ENCODE measurements at regions not wholly inside any gene's neighbourhood (a gene's known extent, or its start where the extent isn't known, plus 50 kb on each side); places are given as distances from the start of the nearest gene placed in this dataset.

GRCh38 chr3:74303711-74304110 lies 310.7 kb downstream of the CNTN3 start:
- intact Hi-C loops (cut with DNase I): no loop called here
- Histone ChIP-seq H3K4me1 (no peaks in the 10 kb centered on the region), H3K27me3 (no peaks in the 10 kb centered on the region), H3K9me3 (no peaks in the 10 kb centered on the region), H3K27ac (no peak overlapping the region), H3K4me3 (no peak overlapping the region), H3K36me3 (no peaks in the 10 kb centered on the region)
- TF ChIP-seq CTCF (IDR thresholded peaks at IDR 0.05) (no peak), POLR2AphosphoS5 (IDR thresholded peaks at IDR 0.05; ENCODE audit: insufficient read depth in 1 of 2, low read depth in 1 of 2) (no peak), POLR2A (IDR thresholded peaks at IDR 0.05) (no peak)
- no peak for DNase-seq (ENCODE audit: extremely low spot score in 2 of 2)

GRCh38 chr3:74302969-74303368 lies 311.5 kb downstream of the CNTN3 start:
- TF ChIP-seq POLR2A (IDR thresholded peaks at IDR 0.05): no peak
- TF ChIP-seq CTCF (IDR thresholded peaks at IDR 0.05): no peak
- no peak for TF ChIP-seq POLR2AphosphoS5 (IDR thresholded peaks at IDR 0.05; ENCODE audit: insufficient read depth in 1 of 2, low read depth in 1 of 2)
- Histone ChIP-seq H3K36me3 (no peaks in the 10 kb centered on the region), H3K4me1 (no peaks in the 10 kb centered on the region), H3K4me3 (no peak overlapping the region), H3K27ac (no peak overlapping the region), H3K27me3 (no peaks in the 10 kb centered on the region), H3K9me3 (no peaks in the 10 kb centered on the region)
- intact Hi-C loops (cut with DNase I): no loop called here
- no peak for DNase-seq (ENCODE audit: extremely low spot score in 2 of 2)

- no peak for DNase-seq (ENCODE audit: extremely low spot score in 2 of 2)
- Histone ChIP-seq H3K9me3 (no peaks in the 10 kb centered on the region), H3K4me3 (no peak overlapping the region), H3K27ac (no peak overlapping the region), H3K27me3 (no peaks in the 10 kb centered on the region), H3K36me3 (no peaks in the 10 kb centered on the region), H3K4me1 (no peaks in the 10 kb centered on the region)
- TF ChIP-seq POLR2AphosphoS5 (IDR thresholded peaks at IDR 0.05; ENCODE audit: insufficient read depth in 1 of 2, low read depth in 1 of 2) (no peak), POLR2A (IDR thresholded peaks at IDR 0.05) (no peak), CTCF (IDR thresholded peaks at IDR 0.05) (no peak)
- intact Hi-C loops (cut with DNase I): no loop called here
Observed at GRCh38 chr3:74302281-74302680, 312.2 kb downstream of the CNTN3 start.

GRCh38 chr3:74301056-74301455 lies 313.4 kb downstream of the CNTN3 start:
- no peaks in the 10 kb centered on the region for H3K9me3 ChIP-seq
- H3K4me3 ChIP-seq: no peak overlapping the region
- no peaks in the 10 kb centered on the region for H3K27me3 ChIP-seq
- no peaks in the 10 kb centered on the region for H3K4me1 ChIP-seq
- H3K36me3 ChIP-seq: no peaks in the 10 kb centered on the region
- no peak overlapping the region for H3K27ac ChIP-seq
- TF ChIP-seq POLR2AphosphoS5 (IDR thresholded peaks at IDR 0.05; ENCODE audit: insufficient read depth in 1 of 2, low read depth in 1 of 2) (no peak), POLR2A (IDR thresholded peaks at IDR 0.05) (no peak), CTCF (IDR thresholded peaks at IDR 0.05) (no peak)
- intact Hi-C loops (cut with DNase I): no loop called here
- no peak for DNase-seq (ENCODE audit: extremely low spot score in 2 of 2)

- Histone ChIP-seq H3K36me3 (no peaks in the 10 kb centered on the region), H3K27me3 (no peaks in the 10 kb centered on the region), H3K4me1 (no peaks in the 10 kb centered on the region), H3K4me3 (no peak overlapping the region), H3K27ac (no peak overlapping the region), H3K9me3 (no peaks in the 10 kb centered on the region)
- no peak for TF ChIP-seq POLR2A (IDR thresholded peaks at IDR 0.05)
- TF ChIP-seq POLR2AphosphoS5 (IDR thresholded peaks at IDR 0.05; ENCODE audit: insufficient read depth in 1 of 2, low read depth in 1 of 2): no peak
- TF ChIP-seq CTCF (IDR thresholded peaks at IDR 0.05): no peak
- no peak for DNase-seq (ENCODE audit: extremely low spot score in 2 of 2)
- intact Hi-C loops (cut with DNase I): no loop called here
Observed at GRCh38 chr3:74295479-74295878, 319.0 kb downstream of the CNTN3 start.

Measured in vagina (tissue), 2 donors.